Right lobe of liver (tissue), 6 donors: ENCODE measurements at regions not wholly inside any gene's neighbourhood (a gene's known extent, or its start where the extent isn't known, plus 50 kb on each side); places are given as distances from the start of the nearest gene placed in this dataset.
"Not testable (repeated sequence)": the region's sequence is repeated elsewhere in the genome, so short reads cannot be mapped to it uniquely, and the experiment has no call there.

ENCODE experiments used
- ATAC-seq, 4 donors: fragments of 200-7000 bp; cut with Tn5 transposase; one replicate each; pipeline ENCODE4 v1.9.1; 2020; ENCODE audit warnings: mild to moderate bottlenecking in 4 of 4, moderate library complexity in 4 of 4
- DNase-seq, 3 donors: peaks; one replicate each; pipeline ENCODE4 v3.0.0-alpha.2; 2020
- H3K27ac ChIP-seq, 3 donors: fragments of 200-600 bp; one replicate each; pipeline ENCODE4 v1.8.0; 2022
- H3K27me3 ChIP-seq, 2 donors: fragments of 200-600 bp; one replicate each; pipeline ENCODE4 v1.8.0; 2022
- H3K36me3 ChIP-seq, 4 donors: fragments of 200-600 bp; sonication (generic) in 1 of 4; one replicate each; pipeline versions ENCODE4 v1.5.1 to v1.8.0; 2017 to 2022; ENCODE audit warnings: control low read depth in 1 of 4
- H3K4me1 ChIP-seq, 4 donors: fragments of 200-600 bp; sonication (generic) in 1 of 4; one replicate each; pipeline versions ENCODE4 v1.5.1 to v1.8.0; 2017 to 2022; ENCODE audit warnings: control low read depth in 1 of 4
- H3K4me3 ChIP-seq, 3 donors: fragments of 200-600 bp; one replicate each; pipeline ENCODE4 v1.8.0; 2022
- H3K9me3 ChIP-seq, 4 donors: fragments of 200-600 bp; sonication (generic) in 1 of 4; one replicate each; pipeline versions ENCODE4 v1.5.1 to v1.8.0; 2017 to 2022; ENCODE audit warnings: control low read depth in 1 of 4
- POLR2A ChIP-seq: fragments of 450-650 bp; IDR thresholded peaks from one replicate; pipeline ENCODE4 v1.6.1; 2017; ENCODE audit warnings: antibody characterized with exemption, mild to moderate bottlenecking
- WGBS: methylation state at CpG from one replicate; pipeline ENCODE4 v1.1.6; 2018; ENCODE audit warnings: low coverage, low lambda C conversion rate; ENCODE audit not compliant: insufficient coverage; ENCODE audit errors: missing lambda C conversion rate; 5-methylcytosine and 5-hydroxymethylcytosine counted together
- intact Hi-C, 2 donors: fragments of 100-400 bp; cut with DNase I; formaldehyde crosslinking; loops; one replicate each; pipeline versions ENCODE4 v1.11.2 to v1.14.1; 2022
- TF ChIP-seq, protein P1 (sequence below), 4 donors: fragments of 200-600 bp in 3 of 4; fragments of 450-650 bp in 1 of 4; IDR thresholded peaks; one replicate each; pipeline versions ENCODE4 v1.5.1 to v1.8.0; 2016 to 2022; ENCODE audit warnings: antibody characterized with exemption in 4 of 4, mild to moderate bottlenecking in 2 of 4
- donor health status: DM: no; HTN: yes; CAD: no.
- donor health status: DM: no; HTN: no; CAD: no.
- donor health status: DM: no; HTN: no; CAD: no.
- donor health status: DM: no; HTN: yes; CAD: no.
- donor health status: DM: no; HTN: yes; CAD: no.

DNA sequence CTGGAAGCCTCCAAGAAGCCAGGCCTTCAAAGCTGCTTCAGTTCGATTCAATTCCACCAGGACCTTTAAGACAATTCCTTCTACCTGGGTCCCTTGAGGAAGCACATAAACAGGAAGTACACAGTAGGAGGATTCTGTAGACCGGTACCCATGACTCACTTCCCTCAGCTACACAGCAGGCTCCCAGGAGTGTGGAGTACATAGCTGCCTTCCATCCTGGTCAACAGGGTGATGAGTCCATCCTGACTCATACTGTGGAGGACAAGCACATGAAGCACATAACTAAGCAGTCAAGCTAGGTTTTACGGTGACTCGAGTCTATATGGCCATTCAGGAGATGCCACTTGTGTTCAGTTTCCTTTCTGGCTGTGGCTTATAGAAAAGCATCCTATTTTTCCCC lies 197.6 kb upstream of the RBM19 start:
- ATAC-seq: peak in 2 of 4 donors; percentile 16 to 69
- Histone ChIP-seq H3K4me1 (no peaks in the 10 kb centered on the region), H3K36me3 (no peaks in the 10 kb centered on the region), H3K27ac (no peak overlapping the region), H3K9me3 (no peaks in the 10 kb centered on the region), H3K4me3 (no peak overlapping the region), H3K27me3 (no peaks in the 10 kb centered on the region)
- DNase-seq: no peak
- intact Hi-C loops: no loop called here
- WGBS: 58% methylated on average over 4 of the region's 4 CpGs
- TF ChIP-seq, protein P1, sequence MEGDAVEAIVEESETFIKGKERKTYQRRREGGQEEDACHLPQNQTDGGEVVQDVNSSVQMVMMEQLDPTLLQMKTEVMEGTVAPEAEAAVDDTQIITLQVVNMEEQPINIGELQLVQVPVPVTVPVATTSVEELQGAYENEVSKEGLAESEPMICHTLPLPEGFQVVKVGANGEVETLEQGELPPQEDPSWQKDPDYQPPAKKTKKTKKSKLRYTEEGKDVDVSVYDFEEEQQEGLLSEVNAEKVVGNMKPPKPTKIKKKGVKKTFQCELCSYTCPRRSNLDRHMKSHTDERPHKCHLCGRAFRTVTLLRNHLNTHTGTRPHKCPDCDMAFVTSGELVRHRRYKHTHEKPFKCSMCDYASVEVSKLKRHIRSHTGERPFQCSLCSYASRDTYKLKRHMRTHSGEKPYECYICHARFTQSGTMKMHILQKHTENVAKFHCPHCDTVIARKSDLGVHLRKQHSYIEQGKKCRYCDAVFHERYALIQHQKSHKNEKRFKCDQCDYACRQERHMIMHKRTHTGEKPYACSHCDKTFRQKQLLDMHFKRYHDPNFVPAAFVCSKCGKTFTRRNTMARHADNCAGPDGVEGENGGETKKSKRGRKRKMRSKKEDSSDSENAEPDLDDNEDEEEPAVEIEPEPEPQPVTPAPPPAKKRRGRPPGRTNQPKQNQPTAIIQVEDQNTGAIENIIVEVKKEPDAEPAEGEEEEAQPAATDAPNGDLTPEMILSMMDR (IDR thresholded peaks at IDR 0.05): no peak
- TF ChIP-seq POLR2A: no peak

DNA sequence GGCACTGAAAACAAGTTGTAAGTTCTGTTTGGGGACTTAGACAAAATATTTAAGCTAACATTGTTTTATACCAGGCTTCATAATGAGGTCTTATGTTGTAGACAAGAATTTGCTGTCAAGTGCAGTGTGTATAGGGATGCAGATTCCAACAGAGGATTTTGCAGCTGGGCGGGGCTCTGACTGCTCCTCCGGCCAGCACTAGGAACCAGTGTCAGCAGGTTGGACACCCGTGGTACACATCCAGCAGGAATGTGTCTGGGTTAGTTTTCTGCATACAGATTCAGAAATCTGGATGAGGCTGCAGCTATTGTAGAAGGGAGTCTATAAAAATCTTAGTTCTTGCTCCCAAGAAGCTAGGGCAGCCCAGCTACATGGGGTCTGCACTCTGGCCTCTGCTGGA lies 194.3 kb upstream of the RBM19 start:
- Histone ChIP-seq H3K36me3 (no peaks in the 10 kb centered on the region), H3K27ac (no peak overlapping the region), H3K9me3 (no peaks in the 10 kb centered on the region), H3K4me3 (no peak overlapping the region), H3K4me1 (no peaks in the 10 kb centered on the region), H3K27me3 (no peaks in the 10 kb centered on the region)
- no peak for DNase-seq
- intact Hi-C loops: no loop called here
- TF ChIP-seq POLR2A: no peak
- TF ChIP-seq, protein P1 (IDR thresholded peaks at IDR 0.05): no peak
- no peak for ATAC-seq
- no CpG with 5 or more reads among the region's 3 CpGs for WGBS

DNA sequence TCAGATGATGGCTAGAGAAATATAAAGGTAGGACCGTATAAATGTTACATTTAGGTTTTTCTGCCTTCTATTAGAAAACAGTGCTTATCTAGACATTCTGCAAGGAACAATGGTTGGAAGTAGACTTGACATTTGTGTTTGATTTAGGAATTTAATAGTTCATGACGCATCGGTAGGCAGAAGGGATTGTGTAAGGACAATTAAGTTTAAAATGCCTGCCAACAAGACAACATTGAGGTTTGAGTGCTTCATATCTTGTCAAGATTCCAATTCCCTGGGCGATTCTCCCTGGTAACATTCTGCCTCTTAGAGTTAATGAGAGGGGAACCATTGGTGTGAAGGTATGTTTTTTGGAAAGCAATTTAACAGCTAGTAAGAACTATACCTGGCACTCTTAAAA lies 186.8 kb upstream of the RBM19 start:
- Histone ChIP-seq H3K4me3 (no peak overlapping the region), H3K36me3 (no peaks in the 10 kb centered on the region), H3K27me3 (no peaks in the 10 kb centered on the region), H3K9me3 (no peaks in the 10 kb centered on the region), H3K27ac (no peak overlapping the region), H3K4me1 (no peaks in the 10 kb centered on the region)
- ATAC-seq: no peak
- DNase-seq: no peak
- WGBS: 42% methylated on average over 4 of the region's 4 CpGs
- intact Hi-C loops: no loop called here
- no peak for TF ChIP-seq POLR2A
- TF ChIP-seq, protein P1 (IDR thresholded peaks at IDR 0.05): no peak

DNA sequence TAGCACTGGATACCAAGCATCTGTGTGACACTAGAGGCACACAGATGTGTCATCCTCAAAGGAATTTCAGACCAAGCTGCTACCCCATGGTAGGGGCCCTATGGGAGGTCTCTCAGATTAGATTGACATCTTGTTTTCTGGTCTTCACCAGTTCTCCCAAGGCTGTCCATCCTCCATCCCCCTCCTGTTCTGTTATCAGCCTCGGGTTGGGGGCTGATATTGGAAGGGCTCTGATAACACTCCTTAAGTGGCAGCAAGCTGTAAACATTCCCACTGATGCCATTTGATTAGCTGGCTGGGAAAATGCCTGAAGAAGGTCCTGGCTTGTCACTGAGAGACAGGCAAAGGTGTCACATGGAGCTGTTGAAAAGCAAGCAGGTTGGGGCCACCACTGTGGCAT lies 185.9 kb upstream of the RBM19 start:
- no peaks in the 10 kb centered on the region for H3K27me3 ChIP-seq
- no peak overlapping the region for H3K27ac ChIP-seq
- TF ChIP-seq, protein P1 (IDR thresholded peaks at IDR 0.05): no peak
- TF ChIP-seq POLR2A: no peak
- no peak for ATAC-seq
- DNase-seq: no peak
- 0% methylated on average over 1 of the region's 1 CpG for WGBS
- H3K9me3 ChIP-seq: no peaks in the 10 kb centered on the region
- H3K4me1 ChIP-seq: no peaks in the 10 kb centered on the region
- H3K4me3 ChIP-seq: no peak overlapping the region
- intact Hi-C loops: no loop called here
- no peaks in the 10 kb centered on the region for H3K36me3 ChIP-seq

DNA sequence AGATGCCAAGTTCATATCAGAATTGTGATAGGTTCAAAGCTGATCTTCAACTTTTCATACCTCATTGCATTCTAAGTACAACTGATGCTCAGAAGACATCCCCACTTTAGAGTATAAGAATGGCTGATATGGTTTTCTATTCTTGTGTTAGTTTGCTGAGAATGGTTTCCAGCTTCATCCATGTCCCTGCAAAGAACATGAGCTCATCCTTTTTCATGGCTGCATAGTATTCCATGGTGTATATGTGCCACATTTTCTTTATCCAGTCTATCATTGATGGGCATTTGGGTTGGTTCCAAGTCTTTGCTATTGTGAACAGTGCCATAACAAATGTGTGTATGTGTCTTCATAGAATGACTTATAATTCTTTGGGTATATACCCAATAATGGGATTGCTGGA lies 184.5 kb upstream of the RBM19 start:
- H3K4me1 ChIP-seq, H3K9me3 ChIP-seq, H3K27ac ChIP-seq, DNase-seq, H3K36me3 ChIP-seq, ATAC-seq, H3K27me3 ChIP-seq, intact Hi-C loops, H3K4me3 ChIP-seq: not testable (repeated sequence)
